RWPE2 (cell line): ENCODE measurements at regions not wholly inside any gene's neighbourhood (a gene's known extent, or its start where the extent isn't known, plus 50 kb on each side); places are given as distances from the start of the nearest gene placed in this dataset.
A peak's percentile ranks its signal among the peaks of the same experiment; 100 is the strongest.

Source experiments
- ATAC-seq: fragments of 200-7000 bp; cut with Tn5 transposase; 3 replicates; pipeline ENCODE4 v1.9.1; 2021; ENCODE audit warnings: low read depth
- DNase-seq: peaks from one replicate; pipeline ENCODE4 v3.0.0-alpha.2; 2020; ENCODE audit warnings: low spot score
- H3K27ac ChIP-seq: fragments of 450-650 bp; 2 replicates; pipeline ENCODE4 v1.5.1; 2017; ENCODE audit warnings: mild to moderate bottlenecking; ENCODE audit not compliant: poor library complexity, severe bottlenecking
- H3K27me3 ChIP-seq: fragments of 250-450 bp; sonication (Bioruptor Pico); 2 replicates; pipeline ENCODE4 v1.5.1; 2021; ENCODE audit warnings: mild to moderate bottlenecking, moderate library complexity; ENCODE audit not compliant: insufficient read depth, poor library complexity, severe bottlenecking
- H3K36me3 ChIP-seq: fragments of 250-450 bp; sonication (Bioruptor Pico); 2 replicates; pipeline ENCODE4 v1.5.1; 2020; ENCODE audit warnings: low read depth, mild to moderate bottlenecking, moderate library complexity
- H3K4me1 ChIP-seq: fragments of 250-450 bp; sonication (Bioruptor Pico); 2 replicates; pipeline ENCODE4 v1.5.1; 2021; ENCODE audit warnings: mild to moderate bottlenecking, moderate library complexity; ENCODE audit not compliant: insufficient read depth, poor library complexity, severe bottlenecking
- H3K4me3 ChIP-seq: fragments of 250-450 bp; sonication (Bioruptor Pico); 2 replicates; pipeline ENCODE4 v1.5.1; 2021; ENCODE audit warnings: mild to moderate bottlenecking, moderate library complexity; ENCODE audit not compliant: severe bottlenecking
- H3K9me3 ChIP-seq: fragments of 250-450 bp; sonication (Bioruptor Pico); 2 replicates; pipeline ENCODE4 v1.5.1; 2021; ENCODE audit warnings: mild to moderate bottlenecking, moderate library complexity; ENCODE audit not compliant: severe bottlenecking
- TF ChIP-seq, protein P1 (sequence below): fragments of 450-650 bp; IDR thresholded peaks from one replicate; pipeline ENCODE4 v1.5.1; 2017; ENCODE audit warnings: mild to moderate bottlenecking, moderate library complexity; ENCODE audit not compliant: poor library complexity, severe bottlenecking

DNA sequence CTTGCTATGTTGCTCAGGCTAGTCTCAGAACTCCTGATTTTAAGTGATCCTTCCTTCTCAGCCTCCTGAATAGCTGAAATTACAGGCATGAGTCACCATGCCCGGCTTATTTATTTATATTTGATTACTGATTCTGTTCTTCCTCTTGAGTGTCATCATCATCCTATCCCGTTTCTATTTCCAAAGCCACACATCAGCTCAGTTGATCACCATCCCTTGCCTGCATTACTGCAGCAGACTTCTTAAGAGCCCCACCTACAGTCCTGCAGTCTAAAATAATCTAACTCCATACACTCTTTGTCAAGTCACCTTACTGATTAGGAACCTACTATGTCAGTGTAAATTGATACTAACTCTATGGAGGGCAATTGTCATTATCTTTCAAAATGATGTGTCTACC lies 138.9 kb upstream of the RAI14 start:
- TF ChIP-seq, protein P1, sequence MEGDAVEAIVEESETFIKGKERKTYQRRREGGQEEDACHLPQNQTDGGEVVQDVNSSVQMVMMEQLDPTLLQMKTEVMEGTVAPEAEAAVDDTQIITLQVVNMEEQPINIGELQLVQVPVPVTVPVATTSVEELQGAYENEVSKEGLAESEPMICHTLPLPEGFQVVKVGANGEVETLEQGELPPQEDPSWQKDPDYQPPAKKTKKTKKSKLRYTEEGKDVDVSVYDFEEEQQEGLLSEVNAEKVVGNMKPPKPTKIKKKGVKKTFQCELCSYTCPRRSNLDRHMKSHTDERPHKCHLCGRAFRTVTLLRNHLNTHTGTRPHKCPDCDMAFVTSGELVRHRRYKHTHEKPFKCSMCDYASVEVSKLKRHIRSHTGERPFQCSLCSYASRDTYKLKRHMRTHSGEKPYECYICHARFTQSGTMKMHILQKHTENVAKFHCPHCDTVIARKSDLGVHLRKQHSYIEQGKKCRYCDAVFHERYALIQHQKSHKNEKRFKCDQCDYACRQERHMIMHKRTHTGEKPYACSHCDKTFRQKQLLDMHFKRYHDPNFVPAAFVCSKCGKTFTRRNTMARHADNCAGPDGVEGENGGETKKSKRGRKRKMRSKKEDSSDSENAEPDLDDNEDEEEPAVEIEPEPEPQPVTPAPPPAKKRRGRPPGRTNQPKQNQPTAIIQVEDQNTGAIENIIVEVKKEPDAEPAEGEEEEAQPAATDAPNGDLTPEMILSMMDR, result no peak
- ATAC-seq (peak; percentile 22; the same call in 1 of the 3 replicates), DNase-seq (no peak)
- Histone ChIP-seq H3K4me3 (no peak overlapping the region), H3K27ac (no peak overlapping the region), H3K27me3 (no peaks in the 10 kb centered on the region), H3K9me3 (no peaks in the 10 kb centered on the region), H3K4me1 (no peaks in the 10 kb centered on the region), H3K36me3 (no peaks in the 10 kb centered on the region)

DNA sequence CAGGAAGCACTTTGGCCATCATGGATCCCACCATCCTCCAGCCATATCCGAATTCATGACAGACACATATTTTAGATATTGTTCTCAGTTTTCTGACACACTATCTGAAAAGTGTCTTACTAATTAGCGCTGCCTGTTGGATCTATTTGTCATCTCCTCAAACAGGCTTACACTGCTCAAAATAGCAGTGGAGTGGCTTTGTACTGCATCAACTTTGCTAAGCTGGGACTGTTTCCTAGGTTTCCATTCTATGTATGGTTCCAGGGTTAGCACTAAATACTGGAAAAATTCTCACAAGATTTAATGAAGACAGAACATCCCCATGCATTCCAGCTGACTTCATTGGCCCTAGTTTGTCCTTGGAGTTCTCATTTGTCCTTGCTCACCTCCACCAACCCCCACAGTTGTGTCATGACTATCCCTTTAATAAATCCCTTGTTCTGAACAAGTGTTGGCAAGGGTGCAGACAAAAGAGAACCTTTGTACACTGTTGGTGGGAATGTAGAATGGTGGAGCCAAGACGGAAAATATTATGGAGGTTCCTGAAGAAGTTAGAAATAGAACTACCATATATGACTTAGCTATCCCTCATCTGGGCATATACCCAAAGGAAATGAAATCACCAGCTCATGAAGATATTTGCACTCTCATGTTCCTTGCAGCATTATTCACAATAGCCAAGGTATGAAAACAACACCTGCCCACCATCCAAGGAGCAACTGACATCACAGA lies 136.5 kb upstream of the RAI14 start:
- no peaks in the 10 kb centered on the region for H3K36me3 ChIP-seq
- ATAC-seq, result peak; percentile 18; the same call in 1 of the 3 replicates
- H3K9me3 ChIP-seq, result no peaks in the 10 kb centered on the region
- no peak overlapping the region for H3K4me3 ChIP-seq
- H3K27ac ChIP-seq, result no peak overlapping the region
- peaks cover 9% of the 10 kb centered on the region for H3K4me1 ChIP-seq
- no peak for DNase-seq
- no peaks in the 10 kb centered on the region for H3K27me3 ChIP-seq
- TF ChIP-seq, protein P1, result no peak

DNA sequence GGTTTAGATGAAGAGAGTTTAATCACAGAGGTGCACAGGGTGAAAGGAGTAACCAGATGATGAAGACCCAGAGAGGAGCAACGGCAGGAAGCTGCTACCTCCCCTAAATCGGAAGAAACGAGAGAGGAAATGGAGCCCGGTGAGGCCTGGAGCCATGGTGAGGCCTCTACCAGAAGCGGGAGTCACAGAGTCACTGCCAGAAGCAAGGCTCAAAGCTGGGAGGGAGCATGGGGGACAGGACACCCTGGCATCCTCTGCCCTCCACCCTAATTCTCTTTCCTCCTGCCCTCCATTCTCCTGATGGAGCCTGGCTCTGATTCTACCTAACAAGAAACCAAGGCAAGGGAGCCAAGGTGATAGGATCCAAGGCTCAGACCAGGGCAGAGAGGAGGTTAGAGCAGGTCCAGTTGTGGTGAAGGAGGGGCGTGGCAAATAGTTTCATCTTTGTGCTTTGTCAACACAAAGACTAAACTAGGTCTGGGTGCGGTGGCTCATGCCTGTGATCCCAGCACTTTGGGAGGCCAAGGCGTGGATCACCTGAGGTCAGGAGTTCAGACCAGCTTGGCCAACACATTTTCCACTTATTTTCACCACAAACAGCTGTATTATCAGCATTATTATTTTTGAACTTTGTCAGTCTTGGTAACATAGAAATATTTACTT lies 134.4 kb upstream of the RAI14 start:
- ATAC-seq (0 out of 3 replicates have a peak, but pooled peaks have one; percentile 24), DNase-seq (no peak)
- Histone ChIP-seq H3K4me1 (peaks cover 9% of the 10 kb centered on the region), H3K36me3 (no peaks in the 10 kb centered on the region), H3K27ac (no peak overlapping the region), H3K9me3 (no peaks in the 10 kb centered on the region), H3K27me3 (no peaks in the 10 kb centered on the region), H3K4me3 (no peak overlapping the region)
- TF ChIP-seq, protein P1, result no peak

- TF ChIP-seq, protein P1, result peak; percentile 96
- H3K27ac ChIP-seq, result no peak overlapping the region
- peak; percentile 80 for ATAC-seq
- peaks cover 9% of the 10 kb centered on the region for H3K4me1 ChIP-seq
- no peaks in the 10 kb centered on the region for H3K9me3 ChIP-seq
- H3K4me3 ChIP-seq, result no peak overlapping the region
- H3K27me3 ChIP-seq, result no peaks in the 10 kb centered on the region
- no peaks in the 10 kb centered on the region for H3K36me3 ChIP-seq
- DNase-seq, result no peak
These were observed 133.3 kb upstream of the RAI14 start for GRCh38 chr5:34522599-34523386.
